CD4-positive, alpha-beta T cell (primary cell): ENCODE measurements at regions not wholly inside any gene's neighbourhood (a gene's known extent, or its start where the extent isn't known, plus 50 kb on each side); places are given as distances from the start of the nearest gene placed in this dataset.
A peak's percentile ranks its signal among the peaks of the same experiment; 100 is the strongest.
"Not testable (repeated sequence)": the region's sequence is repeated elsewhere in the genome, so short reads cannot be mapped to it uniquely, and the experiment has no call there.

Experiments
- ATAC-seq: fragments of 200-7000 bp; cut with Tn5 transposase; one replicate; pipeline ENCODE4 v1.10.0; 2022; ENCODE audit warnings: mild to moderate bottlenecking; ENCODE audit not compliant: poor library complexity
- CTCF ChIA-PET: fragments of 350-600 bp; sonication (Branson Sonifier 250); formaldehyde crosslinking; loops from one replicate; lab custom pipeline; 2021; ENCODE audit warnings: antibody characterized with exemption, inconsistent platforms; lab: Charles Lee
- POLR2A ChIA-PET: fragments of 350-600 bp; sonication (Branson Sonifier 250); formaldehyde crosslinking; loops from one replicate; lab custom pipeline; 2021; ENCODE audit warnings: antibody characterized with exemption, inconsistent platforms; lab: Charles Lee
- DNase-seq, 14 experiments: peaks; one replicate each; pipeline ENCODE4 v3.0.0-alpha.2; 2013 to 2020; ENCODE audit warnings: mixed read lengths in 2 of 14
- H3K27ac ChIP-seq, 2 donors: one replicate each; pipeline versions ENCODE4 v1.5.1 to v1.7.0; 2013; ENCODE audit warnings: low read length in 2 of 2, low read depth in 1 of 2, mild to moderate bottlenecking in 1 of 2
- H3K27me3 ChIP-seq, 2 experiments: 1 replicate in 1 of 2; 2 replicates in 1 of 2; pipeline versions ENCODE4 v1.6.1 to v1.7.0; 2013; ENCODE audit warnings: low read length in 2 of 2, control low read depth in 1 of 2, mild to moderate bottlenecking in 1 of 2, moderate library complexity in 1 of 2; ENCODE audit not compliant: insufficient read depth in 2 of 2, control insufficient read depth in 1 of 2
- H3K36me3 ChIP-seq: one replicate; pipeline ENCODE4 v1.6.1; 2013; ENCODE audit warnings: low read length, control low read depth; ENCODE audit not compliant: insufficient read depth
- H3K4me1 ChIP-seq: one replicate; pipeline ENCODE4 v1.6.1; 2013; ENCODE audit warnings: low read length, control low read depth; ENCODE audit not compliant: insufficient read depth
- H3K4me3 ChIP-seq: one replicate; pipeline ENCODE4 v1.5.1; 2013; ENCODE audit warnings: mild to moderate bottlenecking, low read length, moderate library complexity
- H3K9me3 ChIP-seq, 2 experiments: 1 replicate in 1 of 2; 2 replicates in 1 of 2; pipeline versions ENCODE4 v1.6.1 to v1.7.0; 2013; ENCODE audit warnings: low read length in 2 of 2, mild to moderate bottlenecking in 2 of 2, control low read depth in 1 of 2, moderate library complexity in 1 of 2; ENCODE audit not compliant: control insufficient read depth in 1 of 2, insufficient read depth in 1 of 2
- H3K27ac Mint-ChIP-seq: one replicate; pipeline ENCODE4 v1.8.0; 2020; ENCODE audit warnings: mixed read lengths
- H3K27me3 Mint-ChIP-seq: one replicate; pipeline ENCODE4 v1.8.0; 2021; ENCODE audit warnings: mixed read lengths
- H3K36me3 Mint-ChIP-seq: one replicate; pipeline ENCODE4 v1.8.0; 2021; ENCODE audit warnings: low read depth, mixed read lengths
- H3K4me1 Mint-ChIP-seq: one replicate; pipeline ENCODE4 v1.8.0; 2021; ENCODE audit warnings: low read depth, mixed read lengths
- H3K4me3 Mint-ChIP-seq: one replicate; pipeline ENCODE4 v1.8.0; 2020; ENCODE audit warnings: mild to moderate bottlenecking, mixed read lengths
- H3K9me3 Mint-ChIP-seq: one replicate; pipeline ENCODE4 v1.8.0; 2020; ENCODE audit warnings: mixed read lengths
- CTCF ChIP-seq: fragments of 200-600 bp; IDR thresholded peaks from one replicate; pipeline ENCODE4 v1.8.0; 2022; ENCODE audit warnings: antibody characterized with exemption, mild to moderate bottlenecking
- intact Hi-C, 2 experiments: fragments of 100-400 bp; cut with DNase I in 1 of 2; cut with micrococcal nuclease in 1 of 2; formaldehyde crosslinking; loops; one replicate each; pipeline versions ENCODE4 v1.15.1 to v1.9.0; 2023 to 2025; cut with DNase I, micrococcal nuclease

GRCh38 chr11:13215149-13215548 is 62.4 kb upstream of the BMAL1 start:
- Histone ChIP-seq H3K36me3 (no peaks in the 10 kb centered on the region), H3K27me3 (no peaks in the 10 kb centered on the region), H3K27ac (no peak overlapping the region), H3K4me1 (no peaks in the 10 kb centered on the region), H3K4me3 (no peak overlapping the region), H3K9me3 (no peaks in the 10 kb centered on the region)
- no peak overlapping the region for H3K27ac Mint-ChIP-seq
- intact Hi-C loops: loop anchor here in 1 of 2 experiments (10.0 kb wide), 1 partner anchor 250 kb away; the partner anchor contains the start of gene BTBD10
- TF ChIP-seq CTCF: no peak
- no peaks in the 10 kb centered on the region for H3K36me3 Mint-ChIP-seq
- H3K9me3 Mint-ChIP-seq: no peaks in the 10 kb centered on the region
- no peaks in the 10 kb centered on the region for H3K4me1 Mint-ChIP-seq
- ATAC-seq (no peak), DNase-seq (no peak)
- POLR2A ChIA-PET: no interaction called here
- H3K27me3 Mint-ChIP-seq: no peaks in the 10 kb centered on the region
- CTCF ChIA-PET: no interaction called here
- H3K4me3 Mint-ChIP-seq: no peak overlapping the region

- intact Hi-C loops: loop anchor here in 1 of 2 experiments (10.0 kb wide), 1 partner anchor 249 kb away; the partner anchor contains the start of gene BTBD10
- ATAC-seq (no peak), DNase-seq (peak in 1 of 14 experiments; percentile 29)
- Histone ChIP-seq H3K36me3 (no peaks in the 10 kb centered on the region), H3K9me3 (no peaks in the 10 kb centered on the region), H3K27ac (no peak overlapping the region), H3K4me1 (no peaks in the 10 kb centered on the region), H3K27me3 (no peaks in the 10 kb centered on the region), H3K4me3 (no peak overlapping the region)
- Mint-ChIP-seq H3K36me3 (no peaks in the 10 kb centered on the region), H3K27ac (no peak overlapping the region), H3K4me1 (no peaks in the 10 kb centered on the region), H3K27me3 (no peaks in the 10 kb centered on the region), H3K9me3 (no peaks in the 10 kb centered on the region), H3K4me3 (no peak overlapping the region)
- POLR2A ChIA-PET: no interaction called here
- TF ChIP-seq CTCF: no peak
- CTCF ChIA-PET: no interaction called here
These were observed 61.4 kb upstream of the BMAL1 start for GRCh38 chr11:13216019-13216710.

GRCh38 chr11:13216711-13217075 is 60.9 kb upstream of the BMAL1 start:
- Histone ChIP-seq H3K9me3 (no peaks in the 10 kb centered on the region), H3K27ac (no peak overlapping the region), H3K36me3 (no peaks in the 10 kb centered on the region), H3K4me3 (no peak overlapping the region), H3K27me3 (no peaks in the 10 kb centered on the region), H3K4me1 (no peaks in the 10 kb centered on the region)
- no peak for ATAC-seq
- POLR2A ChIA-PET: no interaction called here
- intact Hi-C loops: loop anchor here in 1 of 2 experiments (10.0 kb wide), 1 partner anchor 248 kb away; the partner anchor contains the start of gene BTBD10
- DNase-seq: no peak
- CTCF ChIA-PET: no interaction called here
- H3K27me3 Mint-ChIP-seq: no peaks in the 10 kb centered on the region
- no peak overlapping the region for H3K4me3 Mint-ChIP-seq
- H3K9me3 Mint-ChIP-seq: no peaks in the 10 kb centered on the region
- H3K4me1 Mint-ChIP-seq: no peaks in the 10 kb centered on the region
- H3K36me3 Mint-ChIP-seq: no peaks in the 10 kb centered on the region
- TF ChIP-seq CTCF: no peak
- no peak overlapping the region for H3K27ac Mint-ChIP-seq

- intact Hi-C loops: loop anchor here in 1 of 2 experiments (10.0 kb wide), 1 partner anchor 246 kb away; the partner anchor contains the start of gene BTBD10
- H3K27me3 Mint-ChIP-seq, H3K27me3 ChIP-seq, POLR2A ChIA-PET, H3K36me3 Mint-ChIP-seq, DNase-seq, H3K9me3 ChIP-seq, H3K4me1 Mint-ChIP-seq, H3K27ac Mint-ChIP-seq, CTCF ChIA-PET, H3K27ac ChIP-seq, H3K4me3 ChIP-seq, H3K36me3 ChIP-seq, H3K9me3 Mint-ChIP-seq, H3K4me1 ChIP-seq, ATAC-seq, H3K4me3 Mint-ChIP-seq: not testable (repeated sequence)
These were observed 58.9 kb upstream of the BMAL1 start for GRCh38 chr11:13218685-13219084.
